HG03175 (cell line): ENCODE measurements at regions not wholly inside any gene's neighbourhood (a gene's known extent, or its start where the extent isn't known, plus 50 kb on each side); places are given as distances from the start of the nearest gene placed in this dataset.

Experiments
- ATAC-seq: cut with Tn5 transposase; IDR thresholded peaks from one replicate; pipeline ENCODE4 v1.9.1; 2021; ENCODE audit warnings: mild to moderate bottlenecking, moderate library complexity; ENCODE audit not compliant: unreplicated experiment

DNA sequence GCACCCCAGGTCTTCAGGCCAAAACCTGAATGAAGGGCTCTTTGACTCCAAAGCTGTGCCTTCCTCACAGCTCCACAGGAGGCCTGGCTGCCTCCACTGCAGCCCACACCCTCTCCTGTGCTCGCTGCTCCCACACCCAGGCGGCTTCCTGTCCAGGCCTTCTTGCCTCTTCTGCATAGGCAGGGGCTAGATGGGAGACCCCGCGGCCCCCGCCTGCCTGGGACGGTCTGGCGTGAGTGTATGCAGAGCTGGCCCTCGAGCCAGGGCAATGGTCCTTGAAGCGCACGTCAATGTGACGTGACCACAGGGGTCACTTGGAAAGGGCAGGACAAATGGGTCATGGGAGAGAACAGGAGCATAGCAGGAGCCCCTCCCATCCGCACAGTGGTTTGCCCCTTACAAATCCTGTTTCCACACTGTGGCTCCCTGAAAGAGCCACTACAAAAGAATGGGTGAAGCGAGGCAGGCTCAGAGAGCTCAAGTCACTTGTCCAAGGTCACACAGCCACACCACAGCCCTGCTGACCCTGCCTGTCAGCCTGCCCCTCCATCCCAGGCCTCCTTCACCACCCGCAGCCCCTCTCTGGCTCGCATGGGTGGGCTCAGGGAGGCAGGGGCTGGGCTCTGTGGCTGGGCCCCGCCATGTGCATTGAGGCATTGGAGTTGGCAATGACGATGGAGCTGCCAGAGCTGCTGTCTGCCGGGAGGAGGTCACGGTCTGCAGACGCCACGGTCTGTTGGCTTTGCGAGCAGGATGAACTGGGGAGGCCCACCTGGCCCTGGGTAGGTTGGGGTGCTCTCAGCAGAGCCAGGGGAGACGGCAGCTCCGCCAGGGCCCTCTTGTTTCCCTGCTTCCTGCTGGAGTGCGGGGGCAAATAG, 71.2 kb upstream of the WNT11 start:
- ATAC-seq = no peak

DNA sequence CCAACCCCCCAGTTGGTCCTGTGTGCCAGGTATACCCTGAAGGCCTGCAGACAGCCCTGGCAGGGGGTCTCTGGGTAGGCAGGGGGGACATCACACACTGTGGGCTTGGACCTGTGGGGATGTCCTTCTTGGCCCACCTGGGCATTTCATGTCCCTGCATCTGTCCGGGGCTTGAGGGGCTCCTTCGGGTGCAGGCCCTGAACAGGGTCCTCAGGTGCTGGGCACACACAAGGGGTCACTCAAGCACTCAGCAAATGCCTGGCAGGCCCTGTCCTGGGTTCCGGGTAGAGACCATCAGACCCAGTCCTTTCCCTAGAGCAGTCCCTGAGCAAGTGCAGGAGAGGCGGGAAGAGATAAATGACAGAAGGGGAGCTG, 70.5 kb upstream of the WNT11 start:
- no peak for ATAC-seq

DNA sequence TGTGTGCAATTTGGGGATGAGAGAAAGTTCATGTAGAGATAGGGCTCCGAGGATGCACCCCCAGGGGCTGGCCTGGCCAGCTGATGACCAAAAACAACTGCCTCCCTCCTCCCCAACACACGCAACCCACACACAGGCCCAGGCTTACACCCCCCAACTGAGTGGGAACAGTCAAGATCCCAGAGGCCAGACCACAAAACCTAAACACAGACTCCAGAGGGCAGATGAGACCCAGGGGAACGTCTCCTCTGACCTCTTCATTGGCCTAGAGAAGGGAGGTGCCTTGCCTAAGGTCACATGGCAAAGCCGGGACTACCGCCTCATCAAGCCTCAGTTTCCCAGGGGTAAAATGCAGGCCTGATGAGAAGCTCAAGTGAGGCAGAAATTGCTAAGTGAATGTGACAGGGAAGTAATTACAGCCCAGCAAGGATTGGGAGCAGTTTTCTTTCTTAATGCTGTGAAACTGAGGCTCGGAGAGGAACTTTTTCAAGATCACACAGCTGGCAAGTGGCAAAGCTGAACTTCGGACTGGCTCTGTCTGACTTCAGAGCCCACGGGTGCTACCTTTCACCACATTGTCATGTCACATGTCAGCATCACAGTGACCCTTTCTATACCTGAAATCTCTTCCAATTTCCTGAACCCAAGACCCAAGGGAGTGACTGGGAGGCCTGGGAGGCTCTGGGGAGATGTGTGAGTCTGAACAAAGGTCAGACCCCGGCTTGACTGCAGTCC, 69.9 kb upstream of the WNT11 start:
- ATAC-seq = no peak

DNA sequence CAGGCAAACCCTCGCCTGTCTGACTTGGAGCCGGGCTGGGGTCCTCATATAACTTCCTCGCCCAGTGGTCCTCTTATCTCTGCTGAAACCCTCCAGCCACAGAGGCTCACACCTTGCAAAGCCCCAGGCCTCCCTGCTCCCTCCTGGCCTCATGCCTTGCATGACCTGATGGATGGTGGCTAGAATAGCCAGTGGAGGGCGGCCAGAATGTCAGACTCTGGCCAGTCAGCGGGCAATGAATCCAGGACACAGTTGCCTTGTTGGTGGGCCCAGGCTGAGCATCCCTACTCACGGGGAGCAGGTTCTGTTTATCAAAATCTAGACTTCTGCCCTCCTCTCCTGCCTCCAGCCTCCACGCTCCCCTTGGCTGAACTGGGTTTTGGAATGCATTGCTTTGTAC, 69.1 kb upstream of the WNT11 start:
- ATAC-seq = no peak

DNA sequence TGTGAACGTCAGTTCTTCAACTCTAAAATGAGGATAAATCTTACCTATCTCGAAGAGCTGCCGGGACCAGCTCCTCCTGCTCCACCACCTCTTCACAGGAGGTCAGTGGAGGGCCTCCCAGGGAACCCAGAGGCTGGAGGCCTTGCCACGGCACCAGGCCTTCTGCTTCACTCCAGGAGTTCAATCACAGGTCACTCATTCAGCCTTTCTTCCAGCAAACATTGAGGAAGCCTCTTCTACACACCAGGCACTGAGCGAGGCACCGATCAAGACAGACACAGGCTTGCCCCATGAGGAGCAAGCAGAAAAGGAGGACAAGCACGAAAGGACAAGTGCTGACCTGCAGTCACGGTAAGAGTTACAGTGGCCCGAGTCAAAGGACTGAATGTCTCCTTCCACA, 64.8 kb upstream of the WNT11 start:
- no peak for ATAC-seq

DNA sequence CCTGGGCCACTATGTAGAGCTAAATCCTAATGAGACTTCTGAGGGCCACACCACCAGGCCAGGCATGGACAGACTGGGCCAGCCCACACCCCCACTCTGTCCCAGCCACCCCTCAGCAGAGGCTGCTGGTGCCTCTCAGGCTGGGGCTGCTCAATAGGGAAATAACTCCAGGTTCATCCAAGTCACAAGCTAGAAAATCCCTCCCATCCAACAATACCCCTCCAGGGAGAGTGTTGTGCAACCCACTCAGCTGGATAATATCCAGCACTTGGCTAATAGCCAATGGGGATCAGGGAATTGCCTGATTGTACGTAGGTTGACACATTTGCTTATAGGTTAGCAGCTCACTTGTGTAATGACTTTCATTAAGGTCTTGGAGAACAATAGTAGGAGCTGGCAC, 64.1 kb upstream of the WNT11 start:
- no peak for ATAC-seq

DNA sequence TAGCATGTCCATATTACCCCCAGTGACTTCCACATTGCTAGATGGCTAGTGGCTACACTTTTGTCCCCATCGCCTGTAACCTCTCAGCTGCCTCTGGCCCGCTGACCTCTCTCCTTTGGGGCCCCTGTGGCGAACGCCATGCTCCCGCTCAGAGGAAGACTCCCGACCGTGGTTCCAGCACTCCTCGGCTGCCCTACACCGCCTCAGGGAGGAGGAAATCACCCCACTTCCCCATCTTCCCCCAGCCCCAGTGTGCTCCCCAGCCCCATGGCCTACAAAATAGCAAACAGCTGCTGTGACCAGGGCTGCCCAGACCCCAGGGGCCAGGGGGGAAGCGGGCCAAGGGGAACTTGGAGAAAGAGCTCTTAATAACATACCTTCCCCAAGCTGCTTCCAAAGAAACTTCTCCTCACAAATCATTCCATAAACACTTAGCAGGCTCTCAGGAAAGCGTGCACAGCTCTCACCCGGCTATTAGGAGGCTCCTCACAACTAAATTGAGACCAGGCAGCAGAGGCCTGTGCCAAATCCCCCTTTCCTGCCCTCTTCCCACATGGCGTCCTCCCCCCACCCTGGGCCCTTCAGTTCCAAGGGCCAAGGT, 63.5 kb upstream of the WNT11 start:
- no peak for ATAC-seq

DNA sequence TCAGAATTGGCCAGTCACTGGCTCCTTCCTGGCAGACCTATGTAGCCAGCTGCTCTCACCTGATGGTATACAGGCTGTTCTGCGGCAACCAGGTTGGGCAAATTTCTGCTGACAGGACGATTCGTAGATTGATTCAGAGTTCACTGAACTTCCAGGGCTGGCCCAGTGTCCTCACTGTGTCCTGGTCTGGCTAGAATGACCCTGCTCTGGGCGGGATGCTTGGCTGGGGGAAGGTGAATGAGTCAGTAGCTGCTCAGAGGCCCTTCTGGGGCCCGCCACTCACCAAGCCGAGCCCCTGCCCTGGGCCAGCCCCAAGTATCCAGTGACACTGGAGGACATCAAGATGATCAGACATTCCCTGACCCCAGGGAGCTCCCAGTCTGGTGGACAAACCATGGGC, 62.9 kb upstream of the WNT11 start:
- ATAC-seq = no peak

DNA sequence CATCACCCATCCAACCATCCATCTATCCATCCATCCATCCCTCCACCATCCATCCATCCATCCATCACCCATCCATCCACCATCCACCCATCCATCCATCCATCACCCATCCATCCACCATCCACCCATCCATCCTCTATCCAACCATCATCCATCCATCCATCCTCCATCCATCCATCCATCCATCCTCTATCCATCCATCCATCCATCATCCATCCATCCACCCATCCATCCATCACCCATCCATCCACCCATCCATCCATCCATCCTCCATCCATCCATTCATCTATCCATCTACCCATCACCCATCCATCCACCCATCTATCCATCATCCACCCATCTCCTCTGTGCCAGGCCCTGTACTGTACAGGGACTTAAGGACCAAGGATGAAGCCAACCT, 62.2 kb upstream of the WNT11 start:
- no peak for ATAC-seq

DNA sequence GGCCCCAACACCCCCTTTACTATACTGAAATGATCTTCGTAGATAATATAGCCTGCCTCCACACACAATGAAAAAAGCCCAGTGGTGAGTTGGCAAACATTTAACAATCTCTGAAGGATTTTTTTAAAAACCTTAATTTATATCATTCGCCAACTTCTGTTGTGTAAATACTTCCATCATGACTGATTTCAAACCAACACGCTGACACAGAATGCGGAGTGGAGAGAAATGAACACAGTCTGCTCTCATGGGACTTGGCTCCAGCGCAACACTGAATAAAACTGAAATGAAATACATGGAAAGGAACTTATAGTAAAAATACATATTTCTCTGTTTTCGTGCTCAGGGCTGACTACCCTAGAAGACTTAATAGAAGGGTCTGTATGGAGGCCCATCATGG, 61.3 kb upstream of the WNT11 start:
- ATAC-seq = no peak

DNA sequence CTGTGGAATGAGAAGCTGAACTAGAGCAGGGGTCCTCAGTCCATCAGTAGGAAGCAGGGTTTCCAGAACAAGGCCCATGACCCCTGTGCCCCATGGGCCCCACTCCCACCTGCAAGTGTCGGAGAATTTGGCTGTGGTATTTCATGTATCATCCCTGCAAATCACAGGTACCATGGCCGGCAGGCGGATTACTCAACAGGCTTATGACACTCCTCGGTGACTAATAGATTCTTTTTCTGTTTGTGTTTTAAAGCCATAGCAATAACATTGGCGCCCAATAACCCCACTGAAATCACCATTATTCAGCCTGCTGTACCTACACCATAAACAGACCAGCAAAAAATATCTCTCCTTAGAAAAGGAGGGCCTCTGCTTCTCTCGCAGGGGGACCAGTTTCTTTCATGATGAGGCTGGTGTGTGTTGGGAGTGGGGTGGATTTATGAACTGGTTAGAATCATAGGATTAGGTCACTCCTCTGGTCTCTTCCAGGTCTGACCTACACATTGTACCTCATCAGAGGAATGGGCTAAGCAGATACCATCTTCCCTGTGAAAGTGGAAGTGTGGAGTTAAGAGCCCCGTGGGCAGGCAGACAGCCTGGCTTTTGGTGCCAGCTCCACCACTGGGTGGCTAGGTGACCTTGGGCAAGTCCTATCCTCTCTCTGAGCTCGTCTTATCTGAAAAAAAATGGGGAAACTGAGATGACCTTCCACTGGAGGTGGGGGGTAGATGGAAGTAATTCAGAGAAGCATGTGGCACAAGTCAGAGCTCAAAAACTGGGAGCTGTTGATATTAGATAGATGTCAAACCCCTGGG, 60.2 kb upstream of the WNT11 start:
- ATAC-seq = no peak

DNA sequence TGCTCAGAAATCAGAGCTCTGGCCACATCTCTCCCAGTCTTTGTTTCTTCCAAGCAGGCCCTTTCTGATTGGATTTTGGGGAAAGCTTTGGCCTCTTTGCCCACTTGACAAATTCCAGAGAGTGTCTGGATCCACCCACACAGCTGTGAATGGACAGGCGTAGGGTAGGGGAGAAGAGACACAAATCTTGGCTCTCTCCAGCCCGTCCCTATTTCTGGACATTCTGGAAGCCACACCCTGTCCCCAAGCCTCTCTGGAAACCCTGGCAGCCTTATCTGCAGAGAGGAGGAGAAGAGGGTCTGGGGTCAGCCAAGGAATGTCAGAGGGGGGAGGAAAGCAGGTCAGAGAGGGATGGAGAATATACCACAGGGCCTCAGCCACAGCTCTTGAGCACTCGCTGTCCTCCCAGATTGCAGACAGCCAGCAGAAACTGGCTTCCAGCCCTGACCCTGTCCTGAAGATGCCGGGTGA, 59.5 kb upstream of the WNT11 start:
- no peak for ATAC-seq

DNA sequence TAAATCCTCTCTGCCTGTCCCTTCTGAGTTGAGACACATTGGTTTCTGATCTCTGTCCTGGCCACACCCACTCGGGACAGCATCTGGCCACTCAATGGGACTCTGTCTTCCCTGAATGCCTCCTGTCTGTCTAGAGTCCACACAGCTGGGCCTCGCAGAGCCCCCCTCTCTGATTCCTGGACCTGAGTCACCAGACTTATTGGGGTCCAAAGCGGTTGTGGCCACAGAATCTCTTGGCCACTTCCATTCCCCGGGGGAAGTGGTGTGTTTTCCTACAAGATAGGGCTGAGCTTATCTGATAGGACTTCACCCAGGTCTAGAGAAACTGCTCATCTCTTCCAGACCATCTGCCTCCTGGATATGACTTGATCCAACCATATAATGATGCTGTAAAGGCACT, 57.4 kb upstream of the WNT11 start:
- no peak for ATAC-seq

DNA sequence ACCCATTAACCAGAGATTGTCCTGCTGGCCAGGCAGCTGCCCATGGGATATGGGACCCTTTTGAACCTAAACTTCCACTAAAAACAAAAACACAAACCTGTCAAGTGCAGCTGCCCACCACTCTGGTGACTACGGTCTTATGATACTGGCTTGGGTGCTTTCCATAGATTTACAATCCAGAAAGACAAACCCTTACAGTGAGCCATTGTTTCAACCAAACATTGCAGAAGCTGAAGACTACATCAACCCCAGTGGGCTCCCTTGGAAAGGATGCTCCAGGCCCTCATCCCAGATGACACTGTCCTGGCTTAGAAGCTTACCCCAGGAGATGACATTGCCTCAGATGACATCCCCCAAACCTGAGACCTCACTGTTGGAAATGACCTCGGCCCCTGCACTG, 56.9 kb upstream of the WNT11 start:
- ATAC-seq = no peak

DNA sequence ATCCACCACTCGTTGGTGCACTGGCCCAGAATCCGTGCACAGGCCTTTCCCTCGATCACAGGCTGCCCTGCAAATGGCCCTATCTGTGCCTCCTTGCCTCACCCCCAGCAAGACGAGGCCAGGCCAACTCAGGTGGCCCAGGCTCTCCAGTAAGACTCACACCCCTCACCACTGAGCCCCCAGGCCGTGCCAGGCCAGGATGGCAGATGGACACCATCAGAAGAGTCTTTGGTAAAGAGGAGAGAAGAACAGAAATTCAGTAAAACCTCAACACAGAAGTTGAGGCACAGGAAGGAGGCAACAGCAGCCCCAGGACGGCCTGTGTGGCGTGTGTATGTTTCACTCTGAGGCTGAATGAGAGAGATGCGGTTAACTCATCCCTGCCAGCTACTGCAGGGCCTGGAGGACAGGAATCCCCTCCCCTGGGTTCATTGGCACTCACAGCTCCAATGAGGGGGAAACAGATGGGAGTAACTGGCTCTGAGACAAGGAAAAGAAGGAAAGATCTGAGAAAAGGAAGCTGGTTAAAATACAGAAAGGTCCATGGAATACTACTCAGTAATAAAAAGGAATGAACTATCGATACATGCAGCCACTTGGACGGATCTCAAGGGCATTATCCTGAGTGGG, 54.1 kb upstream of the WNT11 start:
- no peak for ATAC-seq

DNA sequence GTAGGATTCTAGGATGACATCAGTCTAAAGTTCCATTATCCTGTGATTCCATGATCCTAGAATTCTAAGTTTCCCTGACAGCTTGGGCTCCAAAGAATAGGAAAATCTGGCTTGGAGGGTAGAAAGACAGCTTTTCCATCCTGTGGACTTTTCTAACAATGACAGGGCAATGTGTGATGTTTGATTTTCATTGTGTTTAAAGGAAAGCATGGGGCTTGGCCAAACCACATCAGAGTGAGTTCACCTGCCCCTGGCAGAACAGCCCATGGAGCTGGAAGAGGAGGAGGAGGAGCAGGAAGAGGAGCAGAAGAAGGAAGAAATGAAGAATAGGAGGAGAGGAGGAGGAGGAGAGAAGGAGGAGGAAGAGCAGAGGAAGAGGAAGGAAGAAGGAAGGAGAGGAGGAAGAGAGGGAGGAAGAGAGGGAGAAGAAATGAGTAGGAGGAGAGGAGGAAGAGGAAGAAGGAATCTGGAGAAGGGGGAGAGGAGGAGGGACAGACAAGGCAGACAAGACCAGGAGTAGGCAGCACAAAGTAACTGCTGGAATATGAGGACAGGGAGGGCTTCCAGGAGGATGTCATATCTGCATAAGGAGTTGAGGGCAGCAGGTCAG, 53.1 kb upstream of the WNT11 start:
- no peak for ATAC-seq

DNA sequence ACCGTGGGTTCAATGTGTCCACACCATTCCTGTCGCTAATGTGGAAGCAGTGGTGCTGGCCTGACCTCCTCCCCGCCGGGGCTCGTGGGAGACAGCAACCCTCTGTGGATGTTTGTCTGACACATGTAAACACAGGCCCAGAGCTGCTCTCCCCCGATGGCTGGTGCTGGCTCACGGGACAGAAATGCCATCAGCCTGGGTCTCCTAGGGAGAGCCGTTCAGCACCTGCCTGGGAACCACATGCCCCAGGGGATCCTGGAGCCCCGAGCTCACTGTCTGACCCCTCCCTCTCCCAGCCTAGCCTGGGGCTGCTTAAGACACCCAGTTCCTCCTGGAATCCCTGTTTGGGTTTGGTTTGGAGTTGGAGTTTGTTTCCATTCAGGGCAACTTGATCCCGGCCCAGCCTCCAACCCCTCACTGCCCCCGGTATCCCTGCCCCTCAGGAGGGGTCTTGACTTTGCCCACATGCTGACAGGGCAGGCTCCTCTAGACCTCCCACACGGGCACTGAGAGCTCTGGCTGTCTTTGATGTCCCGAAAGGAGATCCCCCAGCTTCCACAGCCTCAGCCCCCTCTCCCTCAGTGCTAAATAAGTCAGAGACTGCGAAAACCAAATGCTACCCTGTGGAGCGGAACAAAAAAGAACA, 50.9 kb upstream of the WNT11 start:
- ATAC-seq = no peak

DNA sequence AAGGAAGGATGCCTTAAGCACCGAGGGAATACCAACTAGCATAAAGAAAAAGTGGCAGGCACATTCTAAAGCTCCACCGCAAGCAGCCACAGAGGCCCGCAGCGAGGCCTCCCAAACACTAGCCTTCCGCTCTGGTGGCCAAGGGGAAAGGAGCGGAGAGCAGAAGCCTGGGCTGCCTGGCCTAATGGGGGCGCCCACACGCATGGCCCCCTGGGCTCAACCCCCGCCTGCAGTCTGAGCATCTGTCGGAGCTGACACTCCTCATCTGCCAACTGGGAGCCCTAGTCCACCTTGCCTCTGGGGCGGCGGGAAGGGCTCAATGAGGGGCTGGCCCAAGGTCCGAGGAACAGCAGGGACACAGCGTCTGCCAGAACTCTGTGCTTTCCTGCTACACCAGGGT, 50.1 kb upstream of the WNT11 start:
- ATAC-seq = no peak
